ENCODE measurements at regions not wholly inside any gene's neighbourhood (a gene's known extent, or its start where the extent isn't known, plus 50 kb on each side); places are given as distances from the start of the nearest gene placed in this dataset.
"Not testable (repeated sequence)": the region's sequence is repeated elsewhere in the genome, so short reads cannot be mapped to it uniquely, and the experiment has no call there.

DNA sequence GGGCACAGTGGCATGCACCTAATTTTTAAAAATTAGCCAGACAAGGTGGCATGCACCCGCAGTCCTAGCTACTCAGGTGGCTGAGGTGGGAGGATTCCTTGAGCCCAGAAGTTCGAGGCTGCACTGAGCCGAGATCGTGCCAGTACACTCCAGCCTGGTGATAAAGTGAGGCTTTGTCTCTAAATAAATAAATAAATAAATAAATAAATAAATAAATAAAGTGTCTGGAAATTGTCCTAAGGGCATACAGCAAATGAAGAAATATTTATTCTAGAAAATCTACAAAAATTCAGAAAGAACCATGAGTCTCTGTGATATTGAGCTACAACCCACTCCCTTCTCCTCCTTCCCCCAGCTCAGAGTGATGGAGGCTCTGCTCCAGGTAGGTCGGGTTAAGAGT lies 55.4 kb upstream of the THOC3 start:
- not testable (repeated sequence) for TF ChIP-seq CTCF, EP300, POLR2A (IDR thresholded peaks at IDR 0.05)

Measured in gastroesophageal sphincter (tissue), 3 donors.